ENCODE measurements at regions not wholly inside any gene's neighbourhood (a gene's known extent, or its start where the extent isn't known, plus 50 kb on each side); places are given as distances from the start of the nearest gene placed in this dataset.

DNA sequence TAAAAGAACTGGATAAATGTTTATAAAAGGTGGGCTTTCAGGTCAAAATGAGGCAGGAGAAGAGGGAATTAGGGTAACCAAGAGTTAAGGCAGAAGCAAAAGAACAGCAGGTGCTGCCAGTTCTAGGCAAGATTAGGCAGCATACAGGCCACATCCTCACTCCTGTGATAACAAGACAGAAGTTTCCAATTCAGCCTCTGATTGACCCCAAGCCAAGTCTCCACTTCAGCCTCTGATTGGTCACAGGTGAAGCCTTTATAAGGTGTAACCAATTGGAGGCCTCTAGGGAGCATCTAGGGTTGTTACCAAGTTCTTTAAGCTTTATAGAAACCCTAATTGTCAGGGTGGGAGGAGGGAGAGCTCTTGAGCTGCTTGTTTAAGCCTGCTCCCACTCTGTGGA lies 160.8 kb downstream of the MATN1 start:
- FAIRE-seq, result no peak
- DNase-seq (ENCODE audit: low read depth in 1 of 2, low spot score in 1 of 2), result no peak
- ATAC-seq, result no peak
- TF ChIP-seq, protein P1, sequence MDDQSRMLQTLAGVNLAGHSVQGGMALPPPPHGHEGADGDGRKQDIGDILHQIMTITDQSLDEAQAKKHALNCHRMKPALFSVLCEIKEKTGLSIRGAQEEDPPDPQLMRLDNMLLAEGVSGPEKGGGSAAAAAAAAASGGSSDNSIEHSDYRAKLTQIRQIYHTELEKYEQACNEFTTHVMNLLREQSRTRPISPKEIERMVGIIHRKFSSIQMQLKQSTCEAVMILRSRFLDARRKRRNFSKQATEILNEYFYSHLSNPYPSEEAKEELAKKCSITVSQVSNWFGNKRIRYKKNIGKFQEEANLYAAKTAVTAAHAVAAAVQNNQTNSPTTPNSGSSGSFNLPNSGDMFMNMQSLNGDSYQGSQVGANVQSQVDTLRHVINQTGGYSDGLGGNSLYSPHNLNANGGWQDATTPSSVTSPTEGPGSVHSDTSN (IDR thresholded peaks at IDR 0.05), result no peak
- TF ChIP-seq REST (IDR thresholded peaks at IDR 0.05) (no peak), NPAS2 (CRISPR knock-in tag; IDR thresholded peaks at IDR 0.05; ENCODE audit: borderline replicate concordance) (no peak), POLR2A (IDR thresholded peaks at IDR 0.05; ENCODE audit: low read length) (no peak), ELK1 (IDR thresholded peaks at IDR 0.05; ENCODE audit: low read depth, low read length) (no peak), FOSB (CRISPR knock-in tag; IDR thresholded peaks at IDR 0.05) (no peak), HEYL (CRISPR knock-in tag; IDR thresholded peaks at IDR 0.05) (no peak), EHMT2 (IDR thresholded peaks at IDR 0.05; ENCODE audit: low read depth) (no peak), MAX (IDR thresholded peaks at IDR 0.05) (no peak), MAFK (IDR thresholded peaks at IDR 0.05; ENCODE audit: partially characterized antibody) (no peak), CBX8 (IDR thresholded peaks at IDR 0.05) (no peak)
- TF ChIP-seq, protein P2, sequence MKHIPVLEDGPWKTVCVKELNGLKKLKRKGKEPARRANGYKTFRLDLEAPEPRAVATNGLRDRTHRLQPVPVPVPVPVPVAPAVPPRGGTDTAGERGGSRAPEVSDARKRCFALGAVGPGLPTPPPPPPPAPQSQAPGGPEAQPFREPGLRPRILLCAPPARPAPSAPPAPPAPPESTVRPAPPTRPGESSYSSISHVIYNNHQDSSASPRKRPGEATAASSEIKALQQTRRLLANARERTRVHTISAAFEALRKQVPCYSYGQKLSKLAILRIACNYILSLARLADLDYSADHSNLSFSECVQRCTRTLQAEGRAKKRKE (CRISPR knock-in tag; IDR thresholded peaks at IDR 0.05; ENCODE audit: low read depth), result no peak
- TF ChIP-seq, protein P3, sequence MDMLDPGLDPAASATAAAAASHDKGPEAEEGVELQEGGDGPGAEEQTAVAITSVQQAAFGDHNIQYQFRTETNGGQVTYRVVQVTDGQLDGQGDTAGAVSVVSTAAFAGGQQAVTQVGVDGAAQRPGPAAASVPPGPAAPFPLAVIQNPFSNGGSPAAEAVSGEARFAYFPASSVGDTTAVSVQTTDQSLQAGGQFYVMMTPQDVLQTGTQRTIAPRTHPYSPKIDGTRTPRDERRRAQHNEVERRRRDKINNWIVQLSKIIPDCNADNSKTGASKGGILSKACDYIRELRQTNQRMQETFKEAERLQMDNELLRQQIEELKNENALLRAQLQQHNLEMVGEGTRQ (IDR thresholded peaks at IDR 0.05), result no peak
- TF ChIP-seq, protein P4, sequence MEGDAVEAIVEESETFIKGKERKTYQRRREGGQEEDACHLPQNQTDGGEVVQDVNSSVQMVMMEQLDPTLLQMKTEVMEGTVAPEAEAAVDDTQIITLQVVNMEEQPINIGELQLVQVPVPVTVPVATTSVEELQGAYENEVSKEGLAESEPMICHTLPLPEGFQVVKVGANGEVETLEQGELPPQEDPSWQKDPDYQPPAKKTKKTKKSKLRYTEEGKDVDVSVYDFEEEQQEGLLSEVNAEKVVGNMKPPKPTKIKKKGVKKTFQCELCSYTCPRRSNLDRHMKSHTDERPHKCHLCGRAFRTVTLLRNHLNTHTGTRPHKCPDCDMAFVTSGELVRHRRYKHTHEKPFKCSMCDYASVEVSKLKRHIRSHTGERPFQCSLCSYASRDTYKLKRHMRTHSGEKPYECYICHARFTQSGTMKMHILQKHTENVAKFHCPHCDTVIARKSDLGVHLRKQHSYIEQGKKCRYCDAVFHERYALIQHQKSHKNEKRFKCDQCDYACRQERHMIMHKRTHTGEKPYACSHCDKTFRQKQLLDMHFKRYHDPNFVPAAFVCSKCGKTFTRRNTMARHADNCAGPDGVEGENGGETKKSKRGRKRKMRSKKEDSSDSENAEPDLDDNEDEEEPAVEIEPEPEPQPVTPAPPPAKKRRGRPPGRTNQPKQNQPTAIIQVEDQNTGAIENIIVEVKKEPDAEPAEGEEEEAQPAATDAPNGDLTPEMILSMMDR (IDR thresholded peaks at IDR 0.05), result no peak
- Histone ChIP-seq H3K4me1 (no peaks in the 10 kb centered on the region), H3K4me2 (no peak overlapping the region), H3K27ac (no peak overlapping the region), H3K4me3 (no peak overlapping the region), H3K9me3 (peaks cover 13% of the 10 kb centered on the region)
- CTCF ChIA-PET, result no interaction called here
- POLR2A ChIA-PET, result no interaction called here

DNA sequence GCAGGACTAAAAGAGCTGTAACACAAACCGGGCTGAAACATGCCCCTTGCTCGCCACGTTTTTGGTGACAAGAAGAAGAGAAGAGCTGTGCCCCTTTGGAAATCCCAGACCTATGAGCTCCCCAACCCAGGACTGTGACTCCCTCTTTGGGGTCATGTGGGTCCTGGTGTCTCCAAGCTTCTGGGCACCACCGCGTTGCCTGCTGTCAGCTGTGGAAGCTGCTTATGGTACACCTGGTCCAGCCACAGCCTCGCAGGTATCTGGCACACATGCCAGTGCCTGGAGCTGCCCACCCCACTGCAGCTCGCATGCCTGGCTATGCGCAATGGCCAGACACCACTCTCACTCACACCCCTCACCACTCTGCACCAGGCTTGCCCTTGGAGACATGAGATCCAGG lies 171.8 kb downstream of the MATN1 start:
- FAIRE-seq (no peak), DNase-seq (ENCODE audit: low read depth in 1 of 2, low spot score in 1 of 2) (no peak), ATAC-seq (no peak)
- Histone ChIP-seq H3K4me2 (no peak overlapping the region), H3K9me3 (no peaks in the 10 kb centered on the region), H3K27ac (no peak overlapping the region), H3K4me1 (no peaks in the 10 kb centered on the region), H3K4me3 (no peak overlapping the region)
- CTCF ChIA-PET, result interaction anchor here (1.2 to 1.4 kb wide), 2 partner anchors 11 to 171 kb away, joined by 3 read pairs; no protein-coding TSS in a partner anchor
- POLR2A ChIA-PET, result no interaction called here
- WGBS (ENCODE audit: missing lambda C conversion rate), result 50% methylated on average over 8 of the region's 8 CpGs
- TF ChIP-seq CBX8 (IDR thresholded peaks at IDR 0.05) (no peak), HOXB13 (CRISPR knock-in tag; IDR thresholded peaks at IDR 0.05; ENCODE audit: low read depth) (no peak), EP300 (IDR thresholded peaks at IDR 0.05) (no peak), HOXA7 (CRISPR knock-in tag; IDR thresholded peaks at IDR 0.05) (no peak), CEBPB (IDR thresholded peaks at IDR 0.05) (no peak)
